Fibroblast of lung (primary cell): ENCODE measurements at regions not wholly inside any gene's neighbourhood (a gene's known extent, or its start where the extent isn't known, plus 50 kb on each side); places are given as distances from the start of the nearest gene placed in this dataset.
A peak's percentile ranks its signal among the peaks of the same experiment; 100 is the strongest.

Experiments used
- DNase-seq, 2 donors: peaks; one replicate each; pipeline versions ENCODE4 v3.0.0 to v3.0.0-alpha.2; 2010; ENCODE audit warnings: low read depth in 2 of 2
- H2AFZ ChIP-seq: 2 replicates; pipeline ENCODE4 v1.5.1; 2012; ENCODE audit warnings: low read length, control low read depth, inconsistent platforms
- H3K27ac ChIP-seq: 2 replicates; pipeline ENCODE4 v1.5.1; 2011; ENCODE audit warnings: low read length, control low read depth; ENCODE audit not compliant: insufficient read depth
- H3K27me3 ChIP-seq: 2 replicates; pipeline ENCODE4 v1.5.1; 2011; ENCODE audit warnings: mild to moderate bottlenecking, low read length; ENCODE audit not compliant: control insufficient read depth, insufficient read depth
- H3K36me3 ChIP-seq: 2 replicates; pipeline ENCODE4 v1.5.1; 2011; ENCODE audit warnings: low read length; ENCODE audit not compliant: control insufficient read depth, insufficient read depth
- H3K4me1 ChIP-seq: 2 replicates; pipeline ENCODE4 v1.5.1; 2011; ENCODE audit warnings: low read length; ENCODE audit not compliant: control insufficient read depth, insufficient read depth; ENCODE audit errors: extremely low read depth
- H3K4me2 ChIP-seq: 2 replicates; pipeline ENCODE4 v1.5.1; 2011; ENCODE audit warnings: low read length, control low read depth; ENCODE audit not compliant: insufficient read depth; ENCODE audit errors: extremely low read depth
- H3K4me3 ChIP-seq, 4 experiments: fragments of 200-600 bp in 1 of 4; sonication (generic) in 1 of 4; replicated peaks in 1 of 4; 2 replicates each; pipeline ENCODE4 v1.5.1; 2011 to 2016; ENCODE audit warnings: low read length in 4 of 4, low read depth in 3 of 4, mild to moderate bottlenecking in 3 of 4, control low read depth in 2 of 4, inconsistent platforms in 1 of 4, mixed read lengths in 1 of 4; ENCODE audit not compliant: insufficient read depth in 1 of 4; ENCODE audit errors: control extremely low read depth in 1 of 4
- H3K79me2 ChIP-seq: 2 replicates; pipeline ENCODE4 v1.5.1; 2012; ENCODE audit warnings: mild to moderate bottlenecking, low read length, inconsistent platforms; ENCODE audit not compliant: control insufficient read depth, insufficient read depth
- H3K9ac ChIP-seq: 2 replicates; pipeline ENCODE4 v1.5.1; 2011; ENCODE audit warnings: mild to moderate bottlenecking, low read length, control low read depth; ENCODE audit not compliant: insufficient read depth
- H3K9me3 ChIP-seq: 2 replicates; pipeline ENCODE4 v1.5.1; 2012; ENCODE audit warnings: low read depth, low read length; ENCODE audit not compliant: control insufficient read depth, insufficient read depth
- H4K20me1 ChIP-seq: 2 replicates; pipeline ENCODE4 v1.5.1; 2011; ENCODE audit warnings: low read length; ENCODE audit not compliant: control insufficient read depth, insufficient read depth; ENCODE audit errors: extremely low read depth
- CTCF ChIP-seq, 2 donors: IDR thresholded peaks in 1 of 2; conservative IDR thresholded peaks in 1 of 2; 1 replicate in 1 of 2; 2 replicates in 1 of 2; pipeline ENCODE4 v1.5.1; 2011 to 2012; ENCODE audit warnings: low read length in 2 of 2, control low read depth in 1 of 2, inconsistent platforms in 1 of 2, low read depth in 1 of 2, mild to moderate bottlenecking in 1 of 2
- EZH2 ChIP-seq: IDR thresholded peaks from 2 replicates; pipeline ENCODE4 v1.5.1; 2012; ENCODE audit warnings: low read length, control low read depth, mild to moderate bottlenecking; ENCODE audit errors: missing control alignments

- peak; percentile 34 to 61 for DNase-seq
These were observed 130.8 kb upstream of the NT5C1B start for GRCh38 chr2:18719978-18720775.

GRCh38 chr2:18708203-18708715 is 118.9 kb upstream of the NT5C1B start:
- H3K9me3 ChIP-seq = no peaks in the 10 kb centered on the region
- H3K27me3 ChIP-seq = no peaks in the 10 kb centered on the region
- no peak overlapping the region for H3K4me2 ChIP-seq
- no peak overlapping the region for H3K27ac ChIP-seq
- H3K36me3 ChIP-seq = no peaks in the 10 kb centered on the region
- H2AFZ ChIP-seq = no peak overlapping the region
- no peaks in the 10 kb centered on the region for H3K4me1 ChIP-seq
- H3K9ac ChIP-seq = no peak overlapping the region
- no peak for TF ChIP-seq EZH2
- no peak for TF ChIP-seq CTCF (conservative IDR thresholded peaks at IDR 0.05 in 1 of 2, IDR thresholded peaks at IDR 0.05 in 1 of 2; ENCODE audit: low read depth in 1 of 2, low read length in 2 of 2)
- no peaks in the 10 kb centered on the region for H3K79me2 ChIP-seq
- DNase-seq = no peak
- no peaks in the 10 kb centered on the region for H4K20me1 ChIP-seq
- H3K4me3 ChIP-seq = no peak overlapping the region

More at GRCh38 chr2:18719978-18720775, 130.8 kb upstream of the NT5C1B start:
- TF ChIP-seq CTCF (conservative IDR thresholded peaks at IDR 0.05 in 1 of 2, IDR thresholded peaks at IDR 0.05 in 1 of 2; ENCODE audit: low read depth in 1 of 2, low read length in 2 of 2) = no peak
- TF ChIP-seq EZH2 = no peak
- Histone ChIP-seq H3K79me2 (no peaks in the 10 kb centered on the region), H2AFZ (no peak overlapping the region), H3K4me2 (no peak overlapping the region), H3K4me3 (no peak overlapping the region), H3K27ac (no peak overlapping the region), H3K4me1 (no peaks in the 10 kb centered on the region), H3K9ac (no peak overlapping the region), H3K36me3 (no peaks in the 10 kb centered on the region), H3K27me3 (no peaks in the 10 kb centered on the region), H4K20me1 (no peaks in the 10 kb centered on the region), H3K9me3 (no peaks in the 10 kb centered on the region)

- TF ChIP-seq CTCF (conservative IDR thresholded peaks at IDR 0.05 in 1 of 2, IDR thresholded peaks at IDR 0.05 in 1 of 2; ENCODE audit: low read depth in 1 of 2, low read length in 2 of 2) (no peak), EZH2 (no peak)
- H2AFZ ChIP-seq = no peak overlapping the region
- H3K9ac ChIP-seq = no peak overlapping the region
- no peak overlapping the region for H3K4me2 ChIP-seq
- H3K4me1 ChIP-seq = no peaks in the 10 kb centered on the region
- no peak for DNase-seq
- no peaks in the 10 kb centered on the region for H3K79me2 ChIP-seq
- no peaks in the 10 kb centered on the region for H4K20me1 ChIP-seq
- H3K4me3 ChIP-seq = no peak overlapping the region
- H3K36me3 ChIP-seq = no peaks in the 10 kb centered on the region
- H3K27me3 ChIP-seq = no peaks in the 10 kb centered on the region
- H3K9me3 ChIP-seq = no peaks in the 10 kb centered on the region
- no peak overlapping the region for H3K27ac ChIP-seq
These were observed 116.6 kb upstream of the NT5C1B start for GRCh38 chr2:18706001-18706400.
